ENCODE measurements at regions not wholly inside any gene's neighbourhood (a gene's known extent, or its start where the extent isn't known, plus 50 kb on each side); places are given as distances from the start of the nearest gene placed in this dataset.

- no peak overlapping the region for H3K27ac Mint-ChIP-seq
- H3K4me1 Mint-ChIP-seq (ENCODE audit: low read depth): no peaks in the 10 kb centered on the region
- intact Hi-C loops (cut with micrococcal nuclease): no loop called here
- no peaks in the 10 kb centered on the region for H3K27me3 Mint-ChIP-seq (ENCODE audit: low read depth)
- H3K36me3 Mint-ChIP-seq (ENCODE audit: low read depth): no peaks in the 10 kb centered on the region
- no peak overlapping the region for H3K4me3 Mint-ChIP-seq (ENCODE audit: low read depth)
- no peaks in the 10 kb centered on the region for H3K9me3 Mint-ChIP-seq
- DNase-seq (ENCODE audit: low spot score): no peak
These were observed 420.1 kb upstream of the PAPPA start for GRCh38 chr9:115733318-115734110.

- intact Hi-C loops (cut with micrococcal nuclease): no loop called here
- DNase-seq (ENCODE audit: low spot score): no peak
- no peaks in the 10 kb centered on the region for H3K36me3 Mint-ChIP-seq (ENCODE audit: low read depth)
- no peak overlapping the region for H3K27ac Mint-ChIP-seq
- no peak overlapping the region for H3K4me3 Mint-ChIP-seq (ENCODE audit: low read depth)
- no peaks in the 10 kb centered on the region for H3K9me3 Mint-ChIP-seq
- H3K27me3 Mint-ChIP-seq (ENCODE audit: low read depth): no peaks in the 10 kb centered on the region
- no peaks in the 10 kb centered on the region for H3K4me1 Mint-ChIP-seq (ENCODE audit: low read depth)
These were observed 414.3 kb upstream of the PAPPA start for GRCh38 chr9:115739096-115739875.

GRCh38 chr9:115740986-115741385 lies 412.6 kb upstream of the PAPPA start:
- Mint-ChIP-seq H3K4me3 (ENCODE audit: low read depth) (no peak overlapping the region), H3K9me3 (no peaks in the 10 kb centered on the region), H3K4me1 (ENCODE audit: low read depth) (no peaks in the 10 kb centered on the region), H3K27ac (no peak overlapping the region), H3K36me3 (ENCODE audit: low read depth) (no peaks in the 10 kb centered on the region), H3K27me3 (ENCODE audit: low read depth) (no peaks in the 10 kb centered on the region)
- DNase-seq (ENCODE audit: low spot score): no peak
- intact Hi-C loops (cut with micrococcal nuclease): no loop called here

- Mint-ChIP-seq H3K27ac (no peak overlapping the region), H3K36me3 (ENCODE audit: low read depth) (no peaks in the 10 kb centered on the region), H3K4me3 (ENCODE audit: low read depth) (no peak overlapping the region), H3K9me3 (no peaks in the 10 kb centered on the region), H3K4me1 (ENCODE audit: low read depth) (no peaks in the 10 kb centered on the region), H3K27me3 (ENCODE audit: low read depth) (no peaks in the 10 kb centered on the region)
- intact Hi-C loops (cut with micrococcal nuclease): no loop called here
- no peak for DNase-seq (ENCODE audit: low spot score)
These were observed 409.6 kb upstream of the PAPPA start for GRCh38 chr9:115743709-115744605.

- intact Hi-C loops (cut with micrococcal nuclease): no loop called here
- DNase-seq (ENCODE audit: low spot score): no peak
- no peaks in the 10 kb centered on the region for H3K9me3 Mint-ChIP-seq
- no peaks in the 10 kb centered on the region for H3K36me3 Mint-ChIP-seq (ENCODE audit: low read depth)
- H3K4me3 Mint-ChIP-seq (ENCODE audit: low read depth): no peak overlapping the region
- no peak overlapping the region for H3K27ac Mint-ChIP-seq
- H3K4me1 Mint-ChIP-seq (ENCODE audit: low read depth): no peaks in the 10 kb centered on the region
- H3K27me3 Mint-ChIP-seq (ENCODE audit: low read depth): no peaks in the 10 kb centered on the region
These were observed 407.1 kb upstream of the PAPPA start for GRCh38 chr9:115746496-115746895.

- no peak for DNase-seq (ENCODE audit: low spot score)
- no peaks in the 10 kb centered on the region for H3K36me3 Mint-ChIP-seq (ENCODE audit: low read depth)
- no peak overlapping the region for H3K27ac Mint-ChIP-seq
- H3K4me3 Mint-ChIP-seq (ENCODE audit: low read depth): no peak overlapping the region
- intact Hi-C loops (cut with micrococcal nuclease): no loop called here
- no peaks in the 10 kb centered on the region for H3K9me3 Mint-ChIP-seq
- H3K4me1 Mint-ChIP-seq (ENCODE audit: low read depth): no peaks in the 10 kb centered on the region
- H3K27me3 Mint-ChIP-seq (ENCODE audit: low read depth): no peaks in the 10 kb centered on the region
These were observed 405.9 kb upstream of the PAPPA start for GRCh38 chr9:115747731-115748130.

- Mint-ChIP-seq H3K27ac (no peak overlapping the region), H3K4me3 (ENCODE audit: low read depth) (no peak overlapping the region), H3K36me3 (ENCODE audit: low read depth) (no peaks in the 10 kb centered on the region), H3K9me3 (no peaks in the 10 kb centered on the region), H3K4me1 (ENCODE audit: low read depth) (no peaks in the 10 kb centered on the region), H3K27me3 (ENCODE audit: low read depth) (no peaks in the 10 kb centered on the region)
- intact Hi-C loops (cut with micrococcal nuclease): no loop called here
- DNase-seq (ENCODE audit: low spot score): no peak
These were observed 396.9 kb upstream of the PAPPA start for GRCh38 chr9:115756736-115757135.

- no peaks in the 10 kb centered on the region for H3K4me1 Mint-ChIP-seq (ENCODE audit: low read depth)
- H3K4me3 Mint-ChIP-seq (ENCODE audit: low read depth): no peak overlapping the region
- DNase-seq (ENCODE audit: low spot score): no peak
- H3K36me3 Mint-ChIP-seq (ENCODE audit: low read depth): no peaks in the 10 kb centered on the region
- no peaks in the 10 kb centered on the region for H3K9me3 Mint-ChIP-seq
- intact Hi-C loops (cut with micrococcal nuclease): no loop called here
- no peak overlapping the region for H3K27ac Mint-ChIP-seq
- no peaks in the 10 kb centered on the region for H3K27me3 Mint-ChIP-seq (ENCODE audit: low read depth)
These were observed 396.1 kb upstream of the PAPPA start for GRCh38 chr9:115757461-115757860.

- intact Hi-C loops (cut with micrococcal nuclease): no loop called here
- Mint-ChIP-seq H3K9me3 (no peaks in the 10 kb centered on the region), H3K27me3 (ENCODE audit: low read depth) (no peaks in the 10 kb centered on the region), H3K27ac (no peak overlapping the region), H3K4me1 (ENCODE audit: low read depth) (no peaks in the 10 kb centered on the region), H3K4me3 (ENCODE audit: low read depth) (no peak overlapping the region), H3K36me3 (ENCODE audit: low read depth) (no peaks in the 10 kb centered on the region)
- no peak for DNase-seq (ENCODE audit: low spot score)
These were observed 395.1 kb upstream of the PAPPA start for GRCh38 chr9:115758441-115758840.

GRCh38 chr9:115759426-115759825 lies 394.2 kb upstream of the PAPPA start:
- DNase-seq (ENCODE audit: low spot score): no peak
- intact Hi-C loops (cut with micrococcal nuclease): no loop called here
- Mint-ChIP-seq H3K4me3 (ENCODE audit: low read depth) (no peak overlapping the region), H3K27ac (no peak overlapping the region), H3K4me1 (ENCODE audit: low read depth) (no peaks in the 10 kb centered on the region), H3K9me3 (no peaks in the 10 kb centered on the region), H3K27me3 (ENCODE audit: low read depth) (no peaks in the 10 kb centered on the region), H3K36me3 (ENCODE audit: low read depth) (no peaks in the 10 kb centered on the region)

- DNase-seq (ENCODE audit: low spot score): no peak
- Mint-ChIP-seq H3K36me3 (ENCODE audit: low read depth) (no peaks in the 10 kb centered on the region), H3K4me1 (ENCODE audit: low read depth) (no peaks in the 10 kb centered on the region), H3K27ac (no peak overlapping the region), H3K4me3 (ENCODE audit: low read depth) (no peak overlapping the region), H3K9me3 (no peaks in the 10 kb centered on the region), H3K27me3 (ENCODE audit: low read depth) (no peaks in the 10 kb centered on the region)
- intact Hi-C loops (cut with micrococcal nuclease): no loop called here
These were observed 388.9 kb upstream of the PAPPA start for GRCh38 chr9:115764645-115765044.

GRCh38 chr9:115765060-115765459 lies 388.5 kb upstream of the PAPPA start:
- Mint-ChIP-seq H3K27ac (no peak overlapping the region), H3K9me3 (no peaks in the 10 kb centered on the region), H3K36me3 (ENCODE audit: low read depth) (no peaks in the 10 kb centered on the region), H3K4me1 (ENCODE audit: low read depth) (no peaks in the 10 kb centered on the region), H3K27me3 (ENCODE audit: low read depth) (no peaks in the 10 kb centered on the region), H3K4me3 (ENCODE audit: low read depth) (no peak overlapping the region)
- intact Hi-C loops (cut with micrococcal nuclease): no loop called here
- DNase-seq (ENCODE audit: low spot score): no peak

Data from activated T-helper 2 cell treated with anti-CD3 and anti-CD28 coated beads, Interferon-gamma antibody, Interleukin-2, Interleukin-4, amounts not matched to agents 10 μg/mL and 5 μg/mL and 100 μg/mL, durations not matched to agents 14 hours and 24 hours and 36 hours (primary cell).